RKO (cell line): ENCODE measurements at regions not wholly inside any gene's neighbourhood (a gene's known extent, or its start where the extent isn't known, plus 50 kb on each side); places are given as distances from the start of the nearest gene placed in this dataset.
A peak's percentile ranks its signal among the peaks of the same experiment; 100 is the strongest.

Source experiments
- DNase-seq: peaks from one replicate; pipeline ENCODE4 v3.0.0-alpha.2; 2016; ENCODE audit warnings: low spot score

DNA sequence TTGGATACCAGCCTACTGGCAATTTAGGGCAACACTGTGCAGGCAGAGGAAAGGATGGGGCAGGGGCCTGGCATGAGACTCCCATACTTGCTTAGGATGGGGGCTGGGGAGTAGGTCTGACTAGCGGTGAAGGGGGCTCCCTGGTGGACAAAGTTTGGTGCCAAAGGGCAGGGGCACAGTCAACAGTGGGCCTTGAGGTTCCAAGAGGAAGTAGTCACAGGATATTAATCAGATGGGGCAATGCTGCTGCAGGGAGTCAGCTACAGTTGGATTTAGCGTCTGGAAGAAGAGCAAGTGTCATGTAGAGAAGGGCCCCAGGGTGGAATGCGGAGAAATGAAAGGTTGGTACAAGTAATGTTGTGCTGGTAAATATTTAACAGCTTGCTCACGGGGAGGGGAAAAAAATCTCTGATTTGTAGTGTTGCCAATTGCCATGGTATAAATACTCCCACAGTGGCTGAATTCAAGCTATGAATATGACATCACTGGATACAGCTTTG is 139.4 kb downstream of the PJA1 start:
- DNase-seq, result no peak

GRCh38 chrX:69024931-69025330 is 140.3 kb downstream of the PJA1 start:
- DNase-seq, result no peak

DNA sequence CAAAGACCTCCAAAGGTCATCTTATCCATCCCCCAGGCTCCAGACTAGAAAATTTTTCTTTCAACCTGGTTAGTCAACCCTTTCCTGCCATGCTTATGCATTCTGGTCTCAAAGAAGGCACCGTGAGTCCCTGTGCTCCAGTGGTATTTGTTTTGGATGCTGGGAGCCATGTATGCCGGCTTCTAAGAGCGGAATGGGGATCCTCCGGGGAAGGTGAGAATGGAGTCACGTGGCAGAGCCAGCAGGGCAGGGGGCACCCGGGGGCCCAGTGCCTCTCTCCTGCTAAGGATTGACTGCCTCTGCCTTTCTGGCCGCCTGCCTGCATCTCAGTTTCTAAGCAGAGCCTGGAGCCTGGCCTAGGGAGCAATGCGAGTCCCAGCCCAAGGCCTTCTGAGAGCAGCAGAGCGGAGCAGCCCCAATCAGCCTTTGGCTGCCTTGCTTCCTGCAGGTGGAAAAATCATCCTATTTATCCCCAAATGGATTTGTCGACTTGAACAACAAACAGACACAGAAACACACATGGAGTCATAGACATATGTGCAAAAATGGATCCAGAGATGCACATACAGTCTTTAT is 141.0 kb downstream of the PJA1 start:
- DNase-seq, result no peak

DNA sequence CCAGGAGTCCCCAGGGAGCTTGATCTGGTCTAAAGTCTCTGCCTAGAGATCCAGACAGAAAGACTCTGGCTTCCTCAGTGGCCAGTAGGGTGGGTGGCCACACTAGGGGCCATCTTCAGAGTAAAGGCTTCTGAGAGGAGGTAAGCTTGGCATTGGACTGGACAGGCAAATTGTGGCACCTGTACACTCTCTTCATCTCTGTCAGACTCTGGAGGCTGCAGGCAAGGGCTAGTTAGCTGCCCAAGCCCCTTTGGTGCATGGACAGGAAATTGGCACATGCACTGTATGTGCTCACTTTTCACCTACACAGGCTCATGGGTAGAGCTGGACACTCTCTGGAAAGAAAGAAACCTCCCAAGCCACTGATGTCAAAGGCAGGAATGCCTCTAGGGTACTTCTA is 142.8 kb downstream of the PJA1 start:
- no peak for DNase-seq

- no peak for DNase-seq
Measured at GRCh38 chrX:69021141-69021960, 143.9 kb downstream of the PJA1 start.

DNA sequence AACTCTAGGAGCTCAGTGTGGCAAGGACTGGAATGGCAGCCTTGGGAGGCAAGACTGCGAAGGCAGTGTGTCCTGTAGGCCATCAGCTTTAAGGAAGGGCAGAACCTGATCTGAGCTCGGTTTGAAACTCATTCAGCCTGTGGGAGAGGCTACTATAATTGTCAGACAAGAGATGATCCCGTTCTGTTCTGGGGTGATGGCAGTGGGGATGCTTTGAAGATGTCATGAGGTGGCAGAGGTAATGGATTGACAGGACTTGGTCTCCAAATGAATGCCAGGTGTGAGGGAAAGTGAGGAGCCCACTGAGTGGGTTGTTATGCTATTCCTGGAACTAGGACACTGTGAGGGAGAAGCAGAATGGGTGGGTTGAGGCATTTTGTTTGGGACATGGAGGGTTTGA is 144.9 kb downstream of the PJA1 start:
- DNase-seq, result no peak

GRCh38 chrX:69019073-69019890 is 146.0 kb downstream of the PJA1 start:
- no peak for DNase-seq

- no peak for DNase-seq
Measured at GRCh38 chrX:69018416-69019072, 146.7 kb downstream of the PJA1 start.

DNA sequence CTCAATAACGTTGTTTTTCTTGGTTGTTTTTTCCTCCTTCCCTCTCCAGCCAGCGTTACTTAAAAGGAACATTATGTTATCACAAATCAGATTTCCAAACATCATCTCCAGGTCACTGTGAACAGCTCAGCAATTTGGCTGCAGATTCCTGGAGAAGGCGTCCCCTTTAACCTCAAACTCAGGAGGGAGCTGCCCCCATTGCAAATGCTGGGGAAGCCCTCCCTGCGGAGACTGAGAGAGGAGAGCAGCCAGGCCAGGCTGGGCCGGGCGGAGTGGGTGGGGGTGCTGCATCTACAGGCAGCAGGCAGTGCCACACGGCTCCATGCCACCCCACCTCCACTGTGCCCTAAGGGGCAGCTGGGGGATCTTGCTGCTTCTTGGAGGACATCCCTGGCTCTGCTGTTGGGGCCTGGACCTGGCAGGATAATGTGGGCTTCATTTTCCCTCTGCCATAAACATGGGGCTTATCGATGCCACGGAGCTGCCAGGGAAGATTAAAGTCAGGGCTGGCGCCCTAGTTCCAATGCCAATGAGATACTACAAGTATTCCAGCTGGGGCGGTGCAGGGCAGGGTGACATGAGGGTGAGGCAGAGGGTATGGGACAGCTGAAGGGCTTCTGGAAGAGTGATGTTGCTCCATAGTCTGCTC is 148.8 kb downstream of the PJA1 start:
- no peak for DNase-seq

GRCh38 chrX:69015564-69016292 is 149.5 kb downstream of the PJA1 start:
- DNase-seq, result no peak

DNA sequence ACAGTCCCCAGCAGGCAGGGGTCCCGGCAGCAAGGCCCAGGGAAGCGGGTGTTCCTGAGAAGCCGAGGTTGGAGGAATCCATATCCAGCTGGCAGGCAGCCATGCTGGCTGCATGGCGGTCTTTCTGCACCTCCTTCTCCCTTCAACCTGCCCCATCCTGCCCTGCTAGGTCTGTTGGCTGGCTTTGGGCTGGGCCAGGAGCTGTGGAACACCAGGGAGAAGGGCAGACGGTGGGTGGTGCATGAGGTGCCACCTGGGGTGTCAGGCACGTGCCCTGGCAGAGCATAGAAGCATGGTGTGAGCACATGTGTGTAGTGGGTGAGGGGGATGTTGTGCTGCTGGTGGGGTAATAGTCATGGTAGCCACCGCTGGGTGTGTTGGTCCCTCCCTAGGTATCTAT is 150.1 kb downstream of the PJA1 start:
- no peak for DNase-seq

- DNase-seq, result no peak
Measured at GRCh38 chrX:69014200-69014599, 151.1 kb downstream of the PJA1 start.

GRCh38 chrX:69010339-69010738 is 154.9 kb downstream of the PJA1 start:
- no peak for DNase-seq

DNA sequence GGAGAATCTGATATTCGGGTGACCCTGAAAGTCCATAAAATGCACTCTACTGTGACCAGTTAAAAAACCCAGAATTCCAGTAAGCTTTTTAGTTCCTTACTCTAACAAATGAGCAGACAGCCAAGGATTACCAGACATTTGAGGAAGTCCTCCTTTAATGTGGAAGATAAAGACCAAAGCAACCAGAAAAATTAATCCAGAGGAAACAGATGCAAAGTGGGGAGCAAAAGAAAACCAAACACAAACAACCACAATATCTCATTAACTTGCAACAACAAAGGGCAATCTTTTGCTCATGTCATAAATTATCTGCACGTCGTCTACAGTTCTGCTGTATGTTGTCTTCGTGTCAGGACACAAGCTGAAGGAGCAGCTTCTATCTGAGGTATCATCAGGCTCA is 164.4 kb downstream of the PJA1 start:
- DNase-seq, result no peak

GRCh38 chrX:68999931-69000330 is 165.3 kb downstream of the PJA1 start:
- DNase-seq, result peak; percentile 1

GRCh38 chrX:68999356-68999755 is 165.9 kb downstream of the PJA1 start:
- peak; percentile 5 for DNase-seq

- DNase-seq, result no peak
Measured at GRCh38 chrX:68998716-68999115, 166.5 kb downstream of the PJA1 start.

GRCh38 chrX:68997911-68998310 is 167.3 kb downstream of the PJA1 start:
- no peak for DNase-seq

- DNase-seq, result no peak
Measured at GRCh38 chrX:68997511-68997910, 167.7 kb downstream of the PJA1 start.

DNA sequence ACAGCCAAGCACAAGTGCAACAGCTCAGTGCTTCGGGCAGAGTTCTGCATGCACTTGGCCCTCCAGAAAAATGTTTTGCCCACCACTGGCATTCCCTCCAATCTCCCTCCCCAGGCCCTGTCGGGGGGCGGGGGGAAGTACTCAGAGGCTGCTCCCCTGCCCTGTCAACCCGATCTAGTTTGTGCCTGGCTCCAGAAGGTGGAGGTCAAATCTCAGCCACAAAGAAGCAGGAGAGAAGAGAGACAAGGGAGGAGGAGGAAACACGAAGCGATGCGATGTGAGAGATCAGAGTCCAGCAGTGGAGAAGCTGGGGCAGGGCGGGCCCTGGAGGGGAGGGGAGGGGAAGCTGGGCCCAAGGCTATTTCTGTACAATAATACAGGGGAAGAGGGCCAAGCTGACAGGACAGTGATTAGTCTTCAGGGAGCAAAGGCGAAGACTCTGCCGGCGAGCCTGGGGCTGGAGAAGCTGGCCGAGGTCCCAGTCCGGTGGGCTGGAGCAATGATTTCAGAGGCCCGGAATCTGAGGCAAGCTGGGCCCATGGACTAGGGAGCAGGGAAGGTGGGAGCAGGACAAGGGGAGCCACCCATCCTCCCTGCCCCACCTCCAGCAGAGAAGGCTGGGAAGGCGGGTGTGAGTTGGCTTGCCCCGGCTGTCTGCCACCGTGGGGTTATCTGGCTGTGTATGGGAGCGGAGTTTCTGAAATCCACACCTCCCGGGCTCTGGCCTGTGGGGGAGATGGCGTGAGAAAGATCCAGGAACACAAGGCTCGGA is 167.1 kb downstream of the EFNB1 start:
- DNase-seq, result no peak
